ENCODE measurements at regions not wholly inside any gene's neighbourhood (a gene's known extent, or its start where the extent isn't known, plus 50 kb on each side); places are given as distances from the start of the nearest gene placed in this dataset.

DNA sequence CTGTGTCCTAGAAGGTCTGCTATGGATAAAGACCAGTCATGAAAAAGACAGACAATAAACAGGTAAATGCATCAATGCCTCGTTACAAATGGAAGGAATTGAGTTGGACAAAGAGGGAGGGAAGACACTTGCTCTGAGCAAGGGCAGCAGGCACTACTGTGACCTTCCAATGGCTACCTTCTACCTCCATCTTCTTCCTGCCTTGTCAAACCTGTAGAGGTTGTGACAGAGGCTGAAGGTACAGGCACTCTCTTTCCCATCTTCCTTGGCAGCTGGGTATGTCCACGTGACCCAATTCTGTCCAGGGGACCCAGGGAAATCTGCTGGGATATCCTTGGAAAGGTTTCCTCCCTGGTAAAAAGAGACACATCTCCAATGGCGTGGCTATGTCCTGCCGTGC lies 274.8 kb downstream of the TFAP2C start:
- ChIA-PET SMC1A (ENCODE audit: uncharacterized antibody, unreplicated experiment) (no interaction called here), RAD21 (ENCODE audit: unreplicated experiment) (no interaction called here), POLR2A (no interaction called here), CTCF (no interaction called here)
- Histone ChIP-seq H3K79me2 (ENCODE audit: control insufficient read depth, insufficient read depth, low read length) (no peaks in the 10 kb centered on the region), H2AFZ (ENCODE audit: control insufficient read depth, low read depth, low read length) (no peak overlapping the region), H3K9me3 (replicated peaks; ENCODE audit: control insufficient read depth, insufficient read depth, low read length) (no peaks in the 10 kb centered on the region), H4K20me1 (ENCODE audit: control insufficient read depth, insufficient read depth) (no peaks in the 10 kb centered on the region), H3K36me3 (ENCODE audit: control insufficient read depth in 2 of 2, insufficient read depth in 2 of 2, low read length in 1 of 2) (no peaks in the 10 kb centered on the region), H3K4me2 (ENCODE audit: control insufficient read depth, insufficient read depth) (no peak overlapping the region), H3K27me3 (replicated peaks in 1 of 2; ENCODE audit: control insufficient read depth in 2 of 2, insufficient read depth in 2 of 2, low read length in 1 of 2) (no peaks in the 10 kb centered on the region), H3K4me3 (no peak overlapping the region), H3K9ac (ENCODE audit: control insufficient read depth, insufficient read depth, low read length) (no peak overlapping the region), H3K4me1 (ENCODE audit: control insufficient read depth, insufficient read depth, low read length) (no peaks in the 10 kb centered on the region), H3K27ac (ENCODE audit: control insufficient read depth, insufficient read depth) (no peak overlapping the region)
- 0% methylated on average over 4 of the region's 4 CpGs for WGBS (ENCODE audit: insufficient coverage, insufficient replicate concordance, low lambda C conversion rate, missing lambda C conversion rate)
- DNase-seq (ENCODE audit: low read depth, low spot score) (no peak), FAIRE-seq (no peak), ATAC-seq (no peak)
- TF ChIP-seq CBFB (IDR thresholded peaks at IDR 0.05; ENCODE audit: low read depth) (no peak), KLF5 (IDR thresholded peaks at IDR 0.05; ENCODE audit: partially characterized antibody) (no peak), RELA (IDR thresholded peaks at IDR 0.05; ENCODE audit: borderline replicate concordance, partially characterized antibody) (no peak), EED (IDR thresholded peaks at IDR 0.05; ENCODE audit: low read depth) (no peak), POLR2AphosphoS2 (IDR thresholded peaks at IDR 0.05; ENCODE audit: low read depth, low read length) (no peak), BHLHE40 (IDR thresholded peaks at IDR 0.05; ENCODE audit: borderline replicate concordance in 1 of 2, low read depth in 2 of 2, low read length in 1 of 2) (no peak), EP300 (IDR thresholded peaks at IDR 0.05; ENCODE audit: borderline replicate concordance in 1 of 2, control insufficient read depth in 1 of 2, low read depth in 2 of 2, low read length in 2 of 2) (no peak), YY1 (IDR thresholded peaks at IDR 0.05; ENCODE audit: low read depth, low read length) (no peak), ESRRA (IDR thresholded peaks at IDR 0.05; ENCODE audit: low read length) (no peak), NFYB (IDR thresholded peaks at IDR 0.05; ENCODE audit: insufficient read depth, low read depth, low read length) (no peak), WRNIP1 (IDR thresholded peaks at IDR 0.05; ENCODE audit: borderline replicate concordance, low read depth, low read length) (no peak)
- TF ChIP-seq, protein P1, sequence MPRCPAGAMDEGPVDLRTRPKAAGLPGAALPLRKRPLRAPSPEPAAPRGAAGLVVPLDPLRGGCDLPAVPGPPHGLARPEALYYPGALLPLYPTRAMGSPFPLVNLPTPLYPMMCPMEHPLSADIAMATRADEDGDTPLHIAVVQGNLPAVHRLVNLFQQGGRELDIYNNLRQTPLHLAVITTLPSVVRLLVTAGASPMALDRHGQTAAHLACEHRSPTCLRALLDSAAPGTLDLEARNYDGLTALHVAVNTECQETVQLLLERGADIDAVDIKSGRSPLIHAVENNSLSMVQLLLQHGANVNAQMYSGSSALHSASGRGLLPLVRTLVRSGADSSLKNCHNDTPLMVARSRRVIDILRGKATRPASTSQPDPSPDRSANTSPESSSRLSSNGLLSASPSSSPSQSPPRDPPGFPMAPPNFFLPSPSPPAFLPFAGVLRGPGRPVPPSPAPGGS (IDR thresholded peaks at IDR 0.05; ENCODE audit: borderline replicate concordance, insufficient read depth, low read depth, low read length, poor library complexity, severe bottlenecking), result no peak
- TF ChIP-seq, protein P2, sequence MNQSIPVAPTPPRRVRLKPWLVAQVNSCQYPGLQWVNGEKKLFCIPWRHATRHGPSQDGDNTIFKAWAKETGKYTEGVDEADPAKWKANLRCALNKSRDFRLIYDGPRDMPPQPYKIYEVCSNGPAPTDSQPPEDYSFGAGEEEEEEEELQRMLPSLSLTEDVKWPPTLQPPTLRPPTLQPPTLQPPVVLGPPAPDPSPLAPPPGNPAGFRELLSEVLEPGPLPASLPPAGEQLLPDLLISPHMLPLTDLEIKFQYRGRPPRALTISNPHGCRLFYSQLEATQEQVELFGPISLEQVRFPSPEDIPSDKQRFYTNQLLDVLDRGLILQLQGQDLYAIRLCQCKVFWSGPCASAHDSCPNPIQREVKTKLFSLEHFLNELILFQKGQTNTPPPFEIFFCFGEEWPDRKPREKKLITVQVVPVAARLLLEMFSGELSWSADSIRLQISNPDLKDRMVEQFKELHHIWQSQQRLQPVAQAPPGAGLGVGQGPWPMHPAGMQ (IDR thresholded peaks at IDR 0.05; ENCODE audit: borderline replicate concordance), result no peak
- BruUV-seq (replicated peaks), result no TSS peak
- in situ Hi-C loops (cut with MboI) (no loop called here), intact Hi-C loops (cut with micrococcal nuclease; ENCODE audit: unreplicated experiment) (no loop called here)
